Body of pancreas (tissue), 4 donors: ENCODE measurements at regions not wholly inside any gene's neighbourhood (a gene's known extent, or its start where the extent isn't known, plus 50 kb on each side); places are given as distances from the start of the nearest gene placed in this dataset.

ENCODE experiments used
- POLR2A ChIP-seq, 3 donors: fragments of 450-650 bp; IDR thresholded peaks; one replicate each; pipeline ENCODE4 v1.6.1; 2016; ENCODE audit warnings: antibody characterized with exemption in 3 of 3, mild to moderate bottlenecking in 2 of 3
- TF ChIP-seq, protein P1 (sequence below), 7 experiments: fragments of 450-650 bp in 4 of 7; fragments of 200-600 bp in 3 of 7; sonication (generic) in 3 of 7; IDR thresholded peaks; one replicate each; pipeline ENCODE4 v1.5.1; 2016 to 2019; ENCODE audit warnings: antibody characterized with exemption in 7 of 7

DNA sequence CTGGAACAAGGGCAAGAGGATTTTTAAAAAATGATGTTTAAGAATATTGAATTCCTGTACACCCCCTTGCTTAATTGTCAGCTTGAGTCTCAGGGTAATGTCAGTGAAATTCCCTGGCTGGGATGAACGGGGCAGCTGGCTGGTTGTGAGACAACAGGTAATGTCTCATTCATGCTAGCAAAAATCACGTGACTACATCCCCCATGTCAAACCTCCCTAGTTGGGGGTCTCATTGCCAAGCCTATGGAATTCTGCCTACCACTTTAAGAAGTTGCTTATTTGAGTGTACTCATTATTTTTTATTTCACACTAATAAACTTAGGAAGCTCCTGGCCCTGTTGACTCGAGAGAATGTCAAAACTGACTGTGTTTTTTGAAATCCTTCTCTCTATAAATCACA, 218.3 kb downstream of the ICOS start:
- TF ChIP-seq, protein P1, sequence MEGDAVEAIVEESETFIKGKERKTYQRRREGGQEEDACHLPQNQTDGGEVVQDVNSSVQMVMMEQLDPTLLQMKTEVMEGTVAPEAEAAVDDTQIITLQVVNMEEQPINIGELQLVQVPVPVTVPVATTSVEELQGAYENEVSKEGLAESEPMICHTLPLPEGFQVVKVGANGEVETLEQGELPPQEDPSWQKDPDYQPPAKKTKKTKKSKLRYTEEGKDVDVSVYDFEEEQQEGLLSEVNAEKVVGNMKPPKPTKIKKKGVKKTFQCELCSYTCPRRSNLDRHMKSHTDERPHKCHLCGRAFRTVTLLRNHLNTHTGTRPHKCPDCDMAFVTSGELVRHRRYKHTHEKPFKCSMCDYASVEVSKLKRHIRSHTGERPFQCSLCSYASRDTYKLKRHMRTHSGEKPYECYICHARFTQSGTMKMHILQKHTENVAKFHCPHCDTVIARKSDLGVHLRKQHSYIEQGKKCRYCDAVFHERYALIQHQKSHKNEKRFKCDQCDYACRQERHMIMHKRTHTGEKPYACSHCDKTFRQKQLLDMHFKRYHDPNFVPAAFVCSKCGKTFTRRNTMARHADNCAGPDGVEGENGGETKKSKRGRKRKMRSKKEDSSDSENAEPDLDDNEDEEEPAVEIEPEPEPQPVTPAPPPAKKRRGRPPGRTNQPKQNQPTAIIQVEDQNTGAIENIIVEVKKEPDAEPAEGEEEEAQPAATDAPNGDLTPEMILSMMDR (IDR thresholded peaks at IDR 0.05), result no peak
- no peak for TF ChIP-seq POLR2A (IDR thresholded peaks at IDR 0.05)
